ENCODE measurements at regions not wholly inside any gene's neighbourhood (a gene's known extent, or its start where the extent isn't known, plus 50 kb on each side); places are given as distances from the start of the nearest gene placed in this dataset.
"Not testable (repeated sequence)": the region's sequence is repeated elsewhere in the genome, so short reads cannot be mapped to it uniquely, and the experiment has no call there.

DNA sequence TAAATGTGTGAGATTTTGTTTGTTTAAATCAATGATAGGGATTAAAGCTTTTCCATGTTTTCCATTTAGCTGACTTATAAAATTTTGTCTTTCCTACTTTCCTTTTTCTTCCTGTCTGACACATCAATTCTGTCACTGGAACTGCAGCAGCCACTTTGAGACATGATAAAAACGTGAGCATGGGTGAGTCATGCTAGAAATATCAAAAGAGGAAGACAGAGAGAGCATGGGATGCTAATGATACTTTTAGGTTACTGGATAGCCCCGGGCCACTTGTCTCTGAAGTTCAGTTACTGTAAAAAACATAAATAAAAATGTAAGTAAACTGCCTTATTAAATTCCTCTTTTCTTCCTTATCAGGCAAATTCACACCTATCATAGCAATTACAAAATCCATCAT is 1332.0 kb upstream of the PCDH20 start:
- no peak for TF ChIP-seq ZFX (IDR thresholded peaks at IDR 0.05; ENCODE audit: borderline replicate concordance)
- TF ChIP-seq, protein P1, sequence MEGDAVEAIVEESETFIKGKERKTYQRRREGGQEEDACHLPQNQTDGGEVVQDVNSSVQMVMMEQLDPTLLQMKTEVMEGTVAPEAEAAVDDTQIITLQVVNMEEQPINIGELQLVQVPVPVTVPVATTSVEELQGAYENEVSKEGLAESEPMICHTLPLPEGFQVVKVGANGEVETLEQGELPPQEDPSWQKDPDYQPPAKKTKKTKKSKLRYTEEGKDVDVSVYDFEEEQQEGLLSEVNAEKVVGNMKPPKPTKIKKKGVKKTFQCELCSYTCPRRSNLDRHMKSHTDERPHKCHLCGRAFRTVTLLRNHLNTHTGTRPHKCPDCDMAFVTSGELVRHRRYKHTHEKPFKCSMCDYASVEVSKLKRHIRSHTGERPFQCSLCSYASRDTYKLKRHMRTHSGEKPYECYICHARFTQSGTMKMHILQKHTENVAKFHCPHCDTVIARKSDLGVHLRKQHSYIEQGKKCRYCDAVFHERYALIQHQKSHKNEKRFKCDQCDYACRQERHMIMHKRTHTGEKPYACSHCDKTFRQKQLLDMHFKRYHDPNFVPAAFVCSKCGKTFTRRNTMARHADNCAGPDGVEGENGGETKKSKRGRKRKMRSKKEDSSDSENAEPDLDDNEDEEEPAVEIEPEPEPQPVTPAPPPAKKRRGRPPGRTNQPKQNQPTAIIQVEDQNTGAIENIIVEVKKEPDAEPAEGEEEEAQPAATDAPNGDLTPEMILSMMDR (IDR thresholded peaks at IDR 0.05), result no peak
- H3K27ac ChIP-seq, result no peak overlapping the region

DNA sequence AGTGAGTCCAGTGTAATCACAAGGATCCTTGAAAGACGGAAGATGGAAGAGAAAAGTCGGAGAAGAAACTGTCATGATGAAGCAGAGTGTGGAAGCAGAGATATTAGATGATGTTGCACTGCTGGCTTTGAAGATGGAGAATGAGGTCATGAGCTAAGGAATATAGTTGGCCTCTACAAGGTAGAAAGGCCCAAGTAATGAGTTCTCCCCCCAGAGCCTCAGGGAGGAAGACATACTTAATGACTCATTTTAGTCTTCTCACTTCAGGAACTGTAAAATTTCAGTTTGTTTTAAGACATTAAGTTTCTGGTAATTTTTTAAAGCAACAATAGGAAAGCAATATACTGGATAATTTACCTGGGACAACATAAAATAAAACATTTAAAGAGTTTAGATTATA is 1331.5 kb upstream of the PCDH20 start:
- TF ChIP-seq ZFX (IDR thresholded peaks at IDR 0.05; ENCODE audit: borderline replicate concordance), result no peak
- TF ChIP-seq, protein P1 (IDR thresholded peaks at IDR 0.05), result no peak
- no peak overlapping the region for H3K27ac ChIP-seq

DNA sequence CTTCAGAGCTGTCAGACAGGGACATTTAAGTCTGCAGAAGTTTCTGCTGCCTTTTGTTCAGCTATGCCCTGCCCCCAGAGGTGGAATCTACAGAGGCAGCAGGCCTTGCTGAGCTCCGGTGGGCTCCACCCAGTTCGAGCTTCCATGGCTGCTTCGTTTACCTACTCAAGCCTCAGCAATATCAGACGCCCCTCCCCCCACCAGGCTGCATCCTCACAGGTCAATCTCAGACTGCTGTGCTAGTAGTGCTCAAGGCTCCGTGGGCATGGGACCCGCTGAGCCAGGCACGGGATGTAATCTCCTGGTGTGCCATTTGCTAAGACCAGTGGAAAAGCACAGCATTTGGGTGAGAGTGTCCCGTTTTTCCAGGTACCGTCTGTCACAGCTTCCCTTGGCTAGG is 1314.1 kb upstream of the PCDH20 start:
- not testable (repeated sequence) for H3K27ac ChIP-seq

DNA sequence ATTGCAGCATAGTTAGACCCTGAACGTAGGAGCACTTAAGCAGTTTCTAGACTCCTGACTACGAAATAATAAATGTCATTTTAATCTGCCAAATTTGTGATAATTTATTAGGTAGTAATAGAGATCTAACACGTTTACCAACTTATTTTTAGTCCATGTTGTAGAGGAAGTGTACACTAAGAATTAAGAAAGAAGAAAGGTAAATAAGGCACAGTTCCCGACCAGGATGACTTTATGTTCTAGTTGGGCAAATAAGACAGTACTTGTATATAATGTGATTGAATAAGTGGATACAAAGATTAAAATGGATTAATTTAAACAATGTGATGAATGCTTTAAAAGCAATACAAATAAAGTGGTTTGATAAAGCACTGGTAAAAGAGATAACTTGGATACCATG is 1306.2 kb upstream of the PCDH20 start:
- peak overlapping the region; percentile 56 for H3K27ac ChIP-seq
- TF ChIP-seq ZFX (IDR thresholded peaks at IDR 0.05; ENCODE audit: borderline replicate concordance), result no peak
- TF ChIP-seq, protein P1 (IDR thresholded peaks at IDR 0.05), result no peak

DNA sequence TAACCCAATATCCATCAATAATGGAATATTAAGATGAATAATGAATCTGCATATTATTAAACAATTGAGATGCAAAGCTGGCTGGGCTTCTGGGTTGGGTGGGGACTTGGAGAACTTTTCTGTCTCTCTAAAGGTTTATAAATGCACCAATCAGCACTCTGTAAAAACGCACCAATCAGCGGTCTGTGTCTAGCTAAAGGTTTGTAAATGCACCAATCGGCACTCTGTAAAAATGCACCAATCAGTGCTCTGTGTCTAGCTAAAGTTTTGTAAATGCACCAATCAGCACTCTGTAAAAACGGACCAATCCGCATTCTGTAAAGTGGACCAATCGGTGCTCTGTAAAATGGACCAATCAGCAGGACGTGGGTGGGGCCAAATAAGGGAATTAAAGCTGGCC is 1296.3 kb upstream of the PCDH20 start:
- not testable (repeated sequence) for H3K27ac ChIP-seq

DNA sequence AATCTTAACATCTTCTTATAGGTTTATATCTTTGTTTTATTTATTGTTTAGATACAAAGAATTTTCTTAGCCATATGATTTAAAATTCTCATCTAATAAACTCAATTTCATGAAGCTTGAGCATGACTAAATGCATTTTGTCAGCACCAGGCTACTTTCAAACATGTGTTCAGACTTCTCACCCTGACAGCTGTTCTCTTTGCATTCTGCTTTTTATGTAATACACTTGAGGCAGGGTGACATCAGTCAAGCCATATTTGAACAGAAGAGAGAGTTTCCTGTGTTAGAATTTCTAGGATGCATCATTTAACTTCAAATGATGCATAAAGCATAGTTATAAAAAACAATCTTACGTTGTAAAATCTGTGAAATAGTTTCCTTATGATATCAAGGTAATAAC is 1295.1 kb upstream of the PCDH20 start:
- H3K27ac ChIP-seq, result no peak overlapping the region
- TF ChIP-seq ZFX (IDR thresholded peaks at IDR 0.05; ENCODE audit: borderline replicate concordance), result no peak
- TF ChIP-seq, protein P1 (IDR thresholded peaks at IDR 0.05), result no peak

DNA sequence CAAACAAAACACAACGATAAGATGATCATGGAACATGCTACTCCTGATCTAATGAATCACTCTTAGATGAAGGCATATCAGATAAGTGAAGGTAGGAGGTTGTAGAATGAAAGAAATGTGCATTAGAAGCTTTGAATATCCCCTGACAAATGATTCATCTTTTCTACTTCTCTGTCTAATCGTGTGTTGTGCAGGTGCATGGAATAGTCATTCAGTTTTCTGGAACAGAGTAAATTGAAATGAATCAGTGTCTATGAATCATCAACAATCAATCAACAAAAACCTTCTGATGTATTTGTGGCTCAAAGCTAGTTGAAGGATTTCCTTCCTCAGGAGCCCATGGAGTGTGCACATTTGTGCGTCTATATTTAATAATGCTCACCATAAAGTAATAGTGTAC is 1290.4 kb upstream of the PCDH20 start:
- H3K27ac ChIP-seq, result no peak overlapping the region
- TF ChIP-seq ZFX (IDR thresholded peaks at IDR 0.05; ENCODE audit: borderline replicate concordance), result no peak
- TF ChIP-seq, protein P1 (IDR thresholded peaks at IDR 0.05), result no peak

DNA sequence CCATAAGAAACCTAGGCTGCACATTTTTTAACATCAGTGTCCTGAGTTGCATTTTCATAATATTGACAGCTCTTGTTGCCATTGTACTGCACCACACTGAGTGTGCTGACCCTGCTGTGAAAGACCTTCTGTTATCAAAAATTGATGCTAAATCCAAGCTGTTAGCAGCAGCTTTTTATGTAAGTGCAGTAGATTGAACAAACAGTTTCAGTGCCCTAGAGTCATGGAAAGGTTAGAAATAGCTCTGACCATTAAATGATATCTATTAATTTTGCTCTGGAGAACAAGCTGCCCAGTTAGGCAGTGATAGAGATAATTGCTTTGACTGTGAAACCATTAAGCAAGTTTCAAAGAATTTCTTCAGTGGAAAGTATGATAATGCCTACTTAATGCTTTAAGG is 1289.2 kb upstream of the PCDH20 start:
- TF ChIP-seq, protein P1 (IDR thresholded peaks at IDR 0.05), result no peak
- no peak for TF ChIP-seq ZFX (IDR thresholded peaks at IDR 0.05; ENCODE audit: borderline replicate concordance)
- no peak overlapping the region for H3K27ac ChIP-seq

DNA sequence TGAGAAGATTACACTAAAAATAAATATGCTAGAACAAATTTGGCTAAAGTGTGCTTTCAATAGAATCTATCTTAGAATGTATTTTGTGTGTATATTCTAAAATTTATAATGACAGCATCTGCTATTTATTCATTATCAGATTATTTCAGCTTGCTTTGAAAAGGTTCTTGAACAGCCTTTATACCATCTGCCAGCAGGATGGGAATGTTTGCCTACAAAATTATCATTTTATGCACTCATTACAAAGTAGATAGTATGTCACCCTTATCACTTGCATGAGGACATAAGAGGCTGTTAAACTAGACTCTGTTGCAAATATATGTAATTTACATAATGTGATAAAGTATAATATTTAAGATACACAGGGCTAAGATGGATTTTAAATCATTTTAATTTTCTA is 1286.9 kb upstream of the PCDH20 start:
- no peak overlapping the region for H3K27ac ChIP-seq
- no peak for TF ChIP-seq ZFX (IDR thresholded peaks at IDR 0.05; ENCODE audit: borderline replicate concordance)
- TF ChIP-seq, protein P1 (IDR thresholded peaks at IDR 0.05), result no peak

Measured in 22Rv1 (cell line).